SW480 (cell line): ENCODE measurements at regions not wholly inside any gene's neighbourhood (a gene's known extent, or its start where the extent isn't known, plus 50 kb on each side); places are given as distances from the start of the nearest gene placed in this dataset.
A peak's percentile ranks its signal among the peaks of the same experiment; 100 is the strongest.
"Not testable (repeated sequence)": the region's sequence is repeated elsewhere in the genome, so short reads cannot be mapped to it uniquely, and the experiment has no call there.

Experiments
- DNase-seq: peaks from one replicate; pipeline ENCODE4 v3.0.0-alpha.2; 2016; ENCODE audit warnings: low spot score

DNA sequence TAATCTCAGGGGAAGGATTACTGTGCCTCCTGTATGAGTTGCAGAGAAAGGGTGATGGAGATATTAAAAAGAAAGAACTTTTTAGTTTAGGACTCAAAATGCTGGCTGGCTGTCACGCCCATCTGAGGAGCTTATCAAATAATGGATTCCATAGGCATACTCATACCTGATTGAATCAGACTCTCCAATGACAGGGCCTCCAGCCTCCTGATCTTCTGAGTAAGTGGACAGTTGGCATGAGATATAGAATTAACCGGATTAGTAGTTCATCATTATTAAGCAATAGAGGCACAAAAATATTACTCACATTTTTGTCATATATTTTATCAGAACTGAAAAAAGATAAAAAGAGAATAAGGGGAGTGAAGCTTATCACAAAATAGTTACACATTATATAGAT is 157.0 kb upstream of the RASA1 start:
- no peak for DNase-seq

- DNase-seq: no peak
These were observed 153.8 kb upstream of the RASA1 start for GRCh38 chr5:87113861-87114260.

GRCh38 chr5:87114631-87115030 is 153.1 kb upstream of the RASA1 start:
- DNase-seq: no peak

GRCh38 chr5:87115839-87116364 is 151.8 kb upstream of the RASA1 start:
- no peak for DNase-seq

GRCh38 chr5:87116825-87117512 is 150.7 kb upstream of the RASA1 start:
- DNase-seq: no peak

GRCh38 chr5:87119588-87119987 is 148.1 kb upstream of the RASA1 start:
- no peak for DNase-seq

- DNase-seq: no peak
These were observed 147.0 kb upstream of the RASA1 start for GRCh38 chr5:87120518-87121303.

DNA sequence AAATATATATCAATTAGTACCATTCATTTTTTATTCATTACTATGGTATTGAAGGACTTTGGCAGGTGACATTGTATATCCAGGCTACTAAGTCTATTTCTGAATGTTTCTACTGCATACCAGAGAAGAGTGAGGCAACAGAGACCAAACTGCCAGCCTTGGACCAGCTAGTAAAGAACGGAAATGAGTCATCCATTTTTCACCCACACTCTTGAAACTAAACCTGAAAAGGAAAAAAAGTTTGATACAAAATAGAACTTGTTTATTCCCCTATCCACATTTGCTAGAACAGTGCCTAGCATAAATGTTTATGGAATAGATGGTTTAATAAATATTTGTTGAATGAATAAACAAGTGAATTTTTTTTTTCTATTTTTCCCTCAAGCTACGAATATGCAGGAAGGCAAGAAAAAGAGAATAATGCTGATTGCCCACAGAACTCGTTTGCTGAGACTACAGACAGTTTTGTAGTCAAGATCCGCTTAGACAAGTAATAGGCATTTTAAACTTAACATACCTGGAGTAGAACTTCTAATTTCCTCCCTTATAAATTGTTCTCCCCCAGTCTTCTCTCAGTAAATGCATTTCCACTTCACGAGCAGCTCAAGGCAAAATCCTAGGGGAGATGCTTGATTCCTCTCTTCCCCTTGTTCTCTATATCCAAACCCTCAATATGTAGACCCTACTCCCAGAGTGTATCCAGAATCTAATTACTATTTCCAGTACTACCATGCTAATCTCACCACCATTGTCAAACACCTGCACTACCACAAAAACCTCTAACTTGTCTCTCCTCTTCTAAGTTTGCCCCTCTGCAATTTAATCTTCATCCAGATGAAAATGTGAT is 146.2 kb upstream of the RASA1 start:
- DNase-seq: peak; percentile 65

- DNase-seq: no peak
These were observed 145.3 kb upstream of the RASA1 start for GRCh38 chr5:87122151-87122977.

DNA sequence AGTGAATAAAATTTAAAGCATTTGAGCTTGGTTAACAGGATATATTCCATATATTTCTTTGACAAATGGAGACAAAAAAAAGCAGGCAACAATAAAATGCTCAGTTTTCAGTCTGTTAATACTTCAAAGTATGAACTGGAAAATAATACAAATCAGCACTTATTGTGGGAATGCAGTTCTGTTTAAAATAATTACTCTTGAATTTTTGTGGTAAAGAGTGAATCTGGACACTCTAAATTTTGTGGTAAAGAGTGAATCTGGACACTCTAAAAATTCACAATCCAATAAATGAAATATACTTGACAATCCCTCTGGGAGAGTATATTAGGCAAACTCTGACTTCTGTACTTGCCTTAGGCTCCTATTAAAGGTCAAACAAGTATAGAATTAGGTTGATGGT is 141.9 kb upstream of the RASA1 start:
- no peak for DNase-seq

- DNase-seq: no peak
These were observed 140.8 kb upstream of the RASA1 start for GRCh38 chr5:87126869-87127268.

DNA sequence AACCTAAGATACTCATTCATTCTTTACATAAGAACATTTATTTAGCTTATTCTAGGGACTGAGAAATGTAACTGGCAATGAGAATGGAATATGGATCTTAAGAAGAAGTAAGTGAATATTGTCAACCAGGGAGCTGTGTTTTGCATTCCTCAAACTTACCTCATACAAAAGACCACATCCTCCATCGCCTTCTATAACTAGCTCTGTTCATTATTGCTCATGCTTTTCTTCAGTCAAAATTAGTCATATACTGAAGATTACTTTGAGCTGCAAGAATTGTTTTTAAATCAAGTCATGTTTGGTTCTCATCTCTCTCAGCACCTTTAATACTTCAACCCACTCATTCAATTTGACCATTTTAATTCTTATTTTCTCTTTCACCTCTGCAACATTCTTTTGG is 140.3 kb upstream of the RASA1 start:
- no peak for DNase-seq

DNA sequence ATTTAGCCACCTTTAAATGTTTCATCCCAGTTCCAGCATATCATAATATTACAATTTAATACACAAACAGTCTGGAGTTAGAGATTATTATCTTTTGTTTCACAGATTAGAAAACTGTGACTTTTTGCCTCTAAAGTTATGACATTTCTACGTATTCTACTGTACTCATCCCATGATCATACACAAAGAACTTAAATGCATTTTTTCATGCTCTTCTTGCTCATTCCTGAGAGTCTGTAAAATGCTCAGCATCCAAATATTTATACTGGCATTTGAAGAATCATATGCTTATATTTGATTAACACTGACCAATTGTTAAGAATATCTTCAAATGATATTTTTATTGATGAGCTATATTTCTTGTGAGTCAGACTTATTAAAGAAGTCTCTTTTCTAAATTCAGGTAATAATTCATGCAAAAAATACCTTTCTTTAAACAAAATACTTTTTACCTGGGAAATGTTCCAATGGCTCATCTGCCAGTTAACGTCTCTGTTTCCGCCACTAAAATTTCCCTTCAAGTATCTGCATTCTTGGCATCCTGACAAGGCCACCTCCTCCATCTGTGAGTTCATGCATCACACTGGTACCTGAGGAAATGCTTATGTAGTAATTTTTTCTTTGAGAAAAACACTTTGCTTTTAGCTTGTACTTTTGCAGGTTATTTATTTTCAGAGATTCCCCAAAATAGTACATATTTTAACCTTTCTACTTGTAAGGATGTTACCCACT is 139.6 kb upstream of the RASA1 start:
- DNase-seq: no peak

- DNase-seq: no peak
These were observed 138.6 kb upstream of the RASA1 start for GRCh38 chr5:87129046-87129445.

- no peak for DNase-seq
These were observed 135.0 kb upstream of the RASA1 start for GRCh38 chr5:87132696-87133095.

DNA sequence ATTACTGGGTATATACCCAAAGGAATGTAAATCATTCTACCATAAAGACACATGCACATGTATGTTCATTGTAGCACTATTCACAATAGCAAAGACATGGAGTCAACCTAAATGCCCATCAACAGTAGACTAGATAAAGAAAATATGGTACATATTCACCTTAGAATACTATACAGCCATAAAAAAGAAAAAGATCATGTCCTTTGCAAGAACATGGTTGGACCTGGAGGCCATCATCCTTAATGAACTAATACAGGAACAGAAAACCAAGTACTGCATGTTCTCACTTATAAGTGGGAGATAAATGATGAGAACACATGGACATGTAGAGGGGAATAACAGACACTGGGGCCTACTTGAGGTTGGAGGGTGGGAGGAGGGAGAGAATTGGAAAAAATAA is 133.2 kb upstream of the RASA1 start:
- not testable (repeated sequence) for DNase-seq

DNA sequence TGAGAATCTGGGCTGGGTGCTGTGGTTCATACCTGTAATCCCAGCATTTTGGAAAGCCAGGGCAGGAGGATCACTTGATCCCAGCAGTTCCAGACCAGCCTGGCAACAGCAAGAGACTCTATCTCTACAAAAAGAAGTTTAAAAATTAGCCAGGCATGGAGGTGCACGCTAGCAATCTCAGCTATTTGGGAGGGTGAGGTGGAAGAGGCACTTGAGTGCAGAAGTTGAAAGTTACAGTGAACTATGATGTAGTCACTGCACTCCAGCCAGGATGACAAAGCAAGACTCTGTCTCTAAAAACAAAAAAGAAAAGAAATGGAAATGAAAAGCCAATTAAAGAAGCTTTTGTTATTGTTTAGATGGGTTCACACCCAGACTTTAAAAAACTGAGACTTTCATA is 131.6 kb upstream of the RASA1 start:
- DNase-seq: no peak

GRCh38 chr5:87136733-87137132 is 130.9 kb upstream of the RASA1 start:
- DNase-seq: no peak

DNA sequence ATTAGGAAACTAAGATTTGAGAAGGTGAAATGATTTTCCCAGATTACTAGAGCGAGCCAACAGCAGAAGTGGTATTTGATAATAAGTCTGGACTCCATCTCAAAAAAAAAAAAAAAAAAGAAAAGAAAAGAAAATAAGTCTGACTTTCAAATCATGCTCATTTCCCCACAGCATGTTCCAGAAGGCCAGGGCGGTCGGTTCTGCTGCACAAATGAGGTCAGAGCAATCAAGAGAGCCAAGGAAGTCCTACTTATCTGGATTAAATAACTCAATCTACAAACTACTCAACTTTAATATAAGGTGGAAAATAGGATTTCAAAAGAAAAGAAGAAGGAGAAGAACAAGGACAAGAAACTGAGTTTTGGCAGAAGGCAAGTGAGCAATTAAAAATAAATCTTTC is 130.4 kb upstream of the RASA1 start:
- DNase-seq: no peak

DNA sequence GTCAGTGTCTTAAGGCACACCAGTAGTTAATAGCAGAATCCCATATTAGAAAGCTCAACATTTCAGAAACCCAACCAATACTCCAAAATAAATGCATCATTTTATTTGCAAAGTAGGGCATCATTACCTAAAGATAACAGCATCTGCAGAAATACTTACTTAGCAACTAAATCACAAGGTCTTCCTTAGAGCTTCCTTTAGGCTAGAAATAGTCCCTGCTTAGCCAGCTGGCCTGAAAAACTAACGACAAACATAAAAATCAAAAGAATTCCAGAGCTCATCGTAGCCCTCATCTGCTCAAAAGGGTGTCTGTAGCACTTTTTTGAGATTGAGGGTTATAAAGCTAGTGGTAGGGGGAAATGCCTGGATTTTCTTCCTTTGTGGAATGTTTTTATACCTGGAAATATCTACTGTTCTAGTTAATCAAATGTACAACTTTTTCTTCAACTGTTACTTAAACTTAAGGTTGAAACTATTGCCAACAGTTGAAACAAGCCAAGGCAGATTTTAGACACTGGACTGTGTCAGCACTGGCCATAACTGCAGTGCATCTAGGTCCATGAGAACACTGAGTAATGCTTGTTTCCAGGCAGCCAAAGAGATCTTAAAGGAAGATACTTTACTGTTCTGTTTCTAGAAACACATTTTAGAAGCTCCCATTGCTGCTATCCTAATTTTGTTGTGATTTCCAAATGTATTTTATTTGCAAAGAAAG is 129.4 kb upstream of the RASA1 start:
- DNase-seq: no peak
